Esophagus squamous epithelium (tissue), 4 donors: ENCODE measurements at regions not wholly inside any gene's neighbourhood (a gene's known extent, or its start where the extent isn't known, plus 50 kb on each side); places are given as distances from the start of the nearest gene placed in this dataset.
"Not testable (repeated sequence)": the region's sequence is repeated elsewhere in the genome, so short reads cannot be mapped to it uniquely, and the experiment has no call there.

ENCODE experiments used
- CTCF ChIP-seq, 6 experiments: fragments of 450-650 bp in 4 of 6; fragments of 200-600 bp in 2 of 6; sonication (generic) in 2 of 6; IDR thresholded peaks; one replicate each; pipeline ENCODE4 v1.5.1; 2016 to 2019; ENCODE audit warnings: antibody characterized with exemption in 6 of 6, mild to moderate bottlenecking in 4 of 6, moderate library complexity in 4 of 6
- POLR2A ChIP-seq, 4 donors: fragments of 450-650 bp; IDR thresholded peaks; one replicate each; pipeline ENCODE4 v1.6.1; 2017; ENCODE audit warnings: antibody characterized with exemption in 4 of 4, mild to moderate bottlenecking in 4 of 4, moderate library complexity in 3 of 4

GRCh38 chr13:74718232-74718842 is 584.1 kb upstream of the KLF12 start:
- TF ChIP-seq CTCF, POLR2A (IDR thresholded peaks at IDR 0.05): not testable (repeated sequence)
